Parathyroid adenoma (tissue), 2 donors: ENCODE measurements at regions not wholly inside any gene's neighbourhood (a gene's known extent, or its start where the extent isn't known, plus 50 kb on each side); places are given as distances from the start of the nearest gene placed in this dataset.
A peak's percentile ranks its signal among the peaks of the same experiment; 100 is the strongest.

Source experiments
- H2AFZ ChIP-seq: fragments of 300-600 bp; sonication (generic); one replicate; pipeline ENCODE4 v1.7.0; 2017; ENCODE audit warnings: antibody characterized with exemption, mild to moderate bottlenecking
- H3K27ac ChIP-seq: fragments of 300-600 bp; sonication (generic); one replicate; pipeline ENCODE4 v1.7.0; 2017
- H3K27me3 ChIP-seq: fragments of 300-600 bp; sonication (generic); one replicate; pipeline ENCODE4 v1.7.0; 2017; ENCODE audit warnings: low read length; ENCODE audit not compliant: control insufficient read depth, insufficient read depth
- H3K36me3 ChIP-seq: fragments of 300-600 bp; sonication (generic); one replicate; pipeline ENCODE4 v1.7.0; 2017; ENCODE audit warnings: low read length; ENCODE audit not compliant: control insufficient read depth, insufficient read depth
- H3K4me1 ChIP-seq: fragments of 300-600 bp; sonication (generic); one replicate; pipeline ENCODE4 v1.7.0; 2017; ENCODE audit warnings: control low read depth
- H3K4me2 ChIP-seq: fragments of 300-600 bp; sonication (generic); one replicate; pipeline ENCODE4 v1.7.0; 2017; ENCODE audit warnings: low read length
- H3K4me3 ChIP-seq: fragments of 300-600 bp; sonication (generic); one replicate; pipeline ENCODE4 v1.7.0; 2017; ENCODE audit warnings: low read depth, low read length
- H3K79me2 ChIP-seq: fragments of 300-600 bp; sonication (generic); one replicate; pipeline ENCODE4 v1.7.0; 2017; ENCODE audit warnings: control low read depth
- H3K9ac ChIP-seq: fragments of 300-600 bp; sonication (generic); one replicate; pipeline ENCODE4 v1.7.0; 2017; ENCODE audit warnings: mild to moderate bottlenecking
- H3K9me3 ChIP-seq: fragments of 300-600 bp; sonication (generic); one replicate; pipeline ENCODE4 v1.7.0; 2017; ENCODE audit warnings: low read length; ENCODE audit not compliant: control insufficient read depth
- TF ChIP-seq, protein P1 (sequence below): fragments of 300-600 bp; sonication (generic); IDR thresholded peaks from one replicate; pipeline ENCODE4 v1.7.0; 2017; ENCODE audit warnings: antibody characterized with exemption, mild to moderate bottlenecking
- donor health status: primary hyperparathyroidism.

DNA sequence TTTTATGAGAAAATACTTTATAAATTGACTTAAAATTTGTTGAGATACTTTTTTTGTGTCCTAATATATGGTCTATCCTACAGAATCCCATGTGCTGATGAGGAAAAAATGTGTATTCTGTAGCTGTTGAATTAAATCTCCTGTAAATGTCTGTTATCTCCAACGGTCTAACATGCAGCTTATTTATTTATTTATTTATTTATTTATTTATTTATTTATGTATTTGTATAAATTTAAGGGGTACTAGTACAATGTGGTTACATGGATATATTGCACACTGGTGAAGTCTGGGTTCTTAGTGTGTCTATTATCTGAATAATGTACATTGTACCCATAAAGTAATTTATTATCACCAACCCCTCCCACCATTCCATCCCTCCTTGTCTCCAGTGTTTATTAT lies 315.5 kb downstream of the TENT5A start:
- Histone ChIP-seq H3K36me3 (no peaks in the 10 kb centered on the region), H3K4me3 (no peak overlapping the region), H3K4me2 (no peak overlapping the region), H3K27ac (no peak overlapping the region), H2AFZ (no peak overlapping the region), H3K9me3 (no peaks in the 10 kb centered on the region), H3K27me3 (no peaks in the 10 kb centered on the region), H3K79me2 (no peaks in the 10 kb centered on the region), H3K4me1 (no peaks in the 10 kb centered on the region), H3K9ac (no peak overlapping the region)
- TF ChIP-seq, protein P1, sequence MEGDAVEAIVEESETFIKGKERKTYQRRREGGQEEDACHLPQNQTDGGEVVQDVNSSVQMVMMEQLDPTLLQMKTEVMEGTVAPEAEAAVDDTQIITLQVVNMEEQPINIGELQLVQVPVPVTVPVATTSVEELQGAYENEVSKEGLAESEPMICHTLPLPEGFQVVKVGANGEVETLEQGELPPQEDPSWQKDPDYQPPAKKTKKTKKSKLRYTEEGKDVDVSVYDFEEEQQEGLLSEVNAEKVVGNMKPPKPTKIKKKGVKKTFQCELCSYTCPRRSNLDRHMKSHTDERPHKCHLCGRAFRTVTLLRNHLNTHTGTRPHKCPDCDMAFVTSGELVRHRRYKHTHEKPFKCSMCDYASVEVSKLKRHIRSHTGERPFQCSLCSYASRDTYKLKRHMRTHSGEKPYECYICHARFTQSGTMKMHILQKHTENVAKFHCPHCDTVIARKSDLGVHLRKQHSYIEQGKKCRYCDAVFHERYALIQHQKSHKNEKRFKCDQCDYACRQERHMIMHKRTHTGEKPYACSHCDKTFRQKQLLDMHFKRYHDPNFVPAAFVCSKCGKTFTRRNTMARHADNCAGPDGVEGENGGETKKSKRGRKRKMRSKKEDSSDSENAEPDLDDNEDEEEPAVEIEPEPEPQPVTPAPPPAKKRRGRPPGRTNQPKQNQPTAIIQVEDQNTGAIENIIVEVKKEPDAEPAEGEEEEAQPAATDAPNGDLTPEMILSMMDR = no peak

DNA sequence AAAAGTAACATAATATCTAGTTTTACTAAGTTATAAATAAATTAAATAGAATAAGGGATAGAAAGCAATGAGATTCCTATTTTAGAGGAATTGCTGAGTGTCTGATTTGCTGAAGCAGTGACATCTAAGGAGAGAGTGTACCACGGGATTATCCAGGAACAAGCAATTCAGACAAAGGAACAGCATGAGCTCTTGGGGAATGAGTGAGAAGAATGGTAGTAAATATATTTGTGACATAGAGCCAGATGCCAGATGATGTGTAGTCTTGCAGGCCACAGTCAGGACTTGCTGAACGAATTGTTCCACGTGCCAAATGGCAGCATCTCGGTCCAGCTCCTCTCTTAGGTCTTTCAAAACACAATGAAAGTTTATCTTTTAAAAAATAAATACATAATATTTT lies 339.2 kb downstream of the TENT5A start:
- H3K4me3 ChIP-seq = no peak overlapping the region
- H3K4me1 ChIP-seq = no peaks in the 10 kb centered on the region
- no peaks in the 10 kb centered on the region for H3K79me2 ChIP-seq
- TF ChIP-seq, protein P1 = no peak
- H3K9me3 ChIP-seq = no peaks in the 10 kb centered on the region
- H3K27me3 ChIP-seq = no peaks in the 10 kb centered on the region
- H3K36me3 ChIP-seq = no peaks in the 10 kb centered on the region
- no peak overlapping the region for H3K4me2 ChIP-seq
- no peak overlapping the region for H2AFZ ChIP-seq
- H3K9ac ChIP-seq = no peak overlapping the region
- no peak overlapping the region for H3K27ac ChIP-seq

DNA sequence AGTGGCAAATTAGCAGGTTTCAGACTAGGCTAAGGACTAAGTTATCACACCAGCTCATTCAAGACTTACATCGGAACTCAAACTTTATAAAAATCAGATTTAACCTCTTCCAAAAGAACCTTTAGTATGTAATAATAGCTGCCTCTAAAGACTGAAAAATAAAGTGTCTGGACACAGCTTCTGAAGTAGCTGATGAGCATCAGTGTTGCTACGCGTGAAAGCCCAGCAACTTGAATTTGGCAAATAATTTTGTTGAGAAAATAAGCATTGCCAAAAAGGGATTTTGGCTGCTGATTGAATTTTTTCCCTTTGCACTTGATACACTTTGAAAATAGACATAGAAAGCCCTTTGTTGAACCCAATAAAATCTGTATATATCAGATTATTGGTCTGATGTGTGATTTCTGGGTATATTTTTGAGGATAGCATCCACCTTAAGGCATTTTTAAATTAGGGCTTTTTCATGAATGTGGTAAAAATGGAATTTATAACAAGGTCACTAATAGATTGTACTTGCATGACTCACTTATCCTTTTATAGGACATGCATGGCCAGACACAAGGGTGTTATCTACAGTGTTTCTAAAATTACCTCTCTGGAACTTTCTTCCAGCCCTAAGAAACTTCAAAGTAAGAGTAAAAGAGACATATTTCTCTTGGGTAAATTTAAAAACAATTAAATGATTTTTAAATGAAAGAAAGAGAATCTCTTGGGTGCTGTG lies 350.4 kb downstream of the TENT5A start:
- Histone ChIP-seq H3K9ac (no peak overlapping the region), H3K36me3 (no peaks in the 10 kb centered on the region), H3K4me2 (peak overlapping the region; percentile 18), H3K27ac (no peak overlapping the region), H3K9me3 (no peaks in the 10 kb centered on the region), H2AFZ (peak overlapping the region; percentile 8), H3K27me3 (no peaks in the 10 kb centered on the region), H3K4me3 (no peak overlapping the region), H3K4me1 (no peaks in the 10 kb centered on the region), H3K79me2 (no peaks in the 10 kb centered on the region)
- TF ChIP-seq, protein P1 = no peak

DNA sequence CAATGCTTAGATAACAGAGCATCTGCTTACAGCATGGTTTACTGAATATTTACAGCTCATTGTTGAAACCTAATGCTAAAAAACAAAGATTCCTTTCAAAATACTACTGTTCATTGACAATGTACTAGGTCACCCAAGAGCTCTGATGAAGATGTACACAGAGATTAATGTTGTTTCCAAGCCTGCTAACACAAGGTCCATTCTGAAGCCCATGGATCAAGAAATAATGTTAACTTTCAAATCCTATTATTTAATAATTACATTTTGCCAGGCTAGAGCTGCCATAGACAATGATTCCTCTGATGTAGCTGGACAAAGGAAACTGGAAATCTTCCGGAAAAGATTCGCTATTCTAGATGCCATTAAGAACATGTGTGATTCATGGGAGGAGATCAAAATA lies 355.6 kb downstream of the TENT5A start:
- Histone ChIP-seq H3K4me2 (no peak overlapping the region), H3K36me3 (no peaks in the 10 kb centered on the region), H3K27ac (no peak overlapping the region), H2AFZ (no peak overlapping the region), H3K79me2 (no peaks in the 10 kb centered on the region), H3K9me3 (no peaks in the 10 kb centered on the region), H3K9ac (no peak overlapping the region), H3K27me3 (no peaks in the 10 kb centered on the region), H3K4me3 (no peak overlapping the region), H3K4me1 (no peaks in the 10 kb centered on the region)
- TF ChIP-seq, protein P1 = no peak

DNA sequence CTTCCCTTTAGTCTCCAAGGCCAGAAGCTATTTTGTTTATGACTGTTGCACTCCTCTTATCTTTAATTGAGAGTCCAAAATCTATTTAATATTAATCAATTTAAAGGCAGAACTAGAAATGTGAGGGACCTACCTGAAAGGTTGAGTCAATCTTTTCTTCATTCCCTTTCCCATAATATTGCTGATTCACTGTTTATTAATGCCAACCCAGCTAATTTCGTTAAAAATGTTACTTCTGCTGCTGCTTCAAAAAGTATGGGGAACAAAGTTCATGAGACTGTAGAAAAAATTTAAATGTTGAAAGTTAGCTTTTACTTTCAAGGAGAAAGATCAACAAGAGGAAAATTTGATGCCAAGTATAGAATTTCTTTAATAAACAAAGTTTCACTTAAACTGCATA lies 365.3 kb downstream of the TENT5A start:
- no peaks in the 10 kb centered on the region for H3K27me3 ChIP-seq
- H3K36me3 ChIP-seq = no peaks in the 10 kb centered on the region
- H3K9ac ChIP-seq = no peak overlapping the region
- no peaks in the 10 kb centered on the region for H3K79me2 ChIP-seq
- H3K4me1 ChIP-seq = no peaks in the 10 kb centered on the region
- H3K9me3 ChIP-seq = no peaks in the 10 kb centered on the region
- no peak overlapping the region for H3K4me2 ChIP-seq
- no peak overlapping the region for H3K27ac ChIP-seq
- TF ChIP-seq, protein P1 = no peak
- no peak overlapping the region for H3K4me3 ChIP-seq
- H2AFZ ChIP-seq = no peak overlapping the region
